AG04449 (cell line): ENCODE measurements at regions not wholly inside any gene's neighbourhood (a gene's known extent, or its start where the extent isn't known, plus 50 kb on each side); places are given as distances from the start of the nearest gene placed in this dataset.
A peak's percentile ranks its signal among the peaks of the same experiment; 100 is the strongest.
"Not testable (repeated sequence)": the region's sequence is repeated elsewhere in the genome, so short reads cannot be mapped to it uniquely, and the experiment has no call there.

Source experiments
- CTCF ChIA-PET: fragments of 350-600 bp; formaldehyde crosslinking; extraction: SDS; loops from one replicate; lab custom pipeline; 2021; ENCODE audit warnings: antibody characterized with exemption; lab: Yijun Ruan, JAX
- POLR2A ChIA-PET: fragments of 400-600, 350-600 bp; formaldehyde crosslinking; extraction: SDS; loops from one replicate; lab custom pipeline; 2020; ENCODE audit warnings: antibody characterized with exemption, inconsistent platforms; lab: Yijun Ruan, JAX
- DNase-seq: peaks from one replicate; pipeline ENCODE4 v3.0.0-alpha.2; 2010; ENCODE audit warnings: low read depth, low spot score
- H3K4me3 ChIP-seq: 2 replicates; pipeline ENCODE4 v1.5.1; 2011; ENCODE audit warnings: low read depth, mild to moderate bottlenecking, control low read depth, low read length
- TF ChIP-seq, protein P1 (sequence below): IDR thresholded peaks from one replicate; pipeline ENCODE4 v1.5.1; 2011; ENCODE audit warnings: mild to moderate bottlenecking, moderate library complexity, low read length, control low read depth, inconsistent platforms; ENCODE audit not compliant: insufficient read depth; ENCODE audit errors: missing control alignments

DNA sequence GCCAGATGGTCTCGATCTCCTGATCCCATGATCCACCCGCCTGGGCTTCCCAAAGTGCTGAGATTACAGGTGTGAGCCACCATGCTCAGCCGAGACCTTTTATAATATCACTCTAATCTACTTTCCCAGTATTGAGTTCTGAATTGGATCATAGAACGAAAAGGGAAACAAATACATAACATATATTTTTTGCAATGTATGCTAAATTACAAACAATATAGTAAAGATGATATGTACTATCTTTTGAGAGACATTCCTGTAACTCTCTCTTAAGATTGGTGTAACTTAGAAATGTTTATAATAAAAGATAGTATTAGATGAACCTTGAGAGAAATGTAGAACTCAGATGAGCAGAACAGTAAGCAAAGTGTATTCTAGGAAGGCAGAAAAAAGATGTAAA, 129.2 kb upstream of the TENT5A start:
- no peak overlapping the region for H3K4me3 ChIP-seq
- CTCF ChIA-PET, result no interaction called here
- POLR2A ChIA-PET, result no interaction called here
- no peak for DNase-seq
- TF ChIP-seq, protein P1, sequence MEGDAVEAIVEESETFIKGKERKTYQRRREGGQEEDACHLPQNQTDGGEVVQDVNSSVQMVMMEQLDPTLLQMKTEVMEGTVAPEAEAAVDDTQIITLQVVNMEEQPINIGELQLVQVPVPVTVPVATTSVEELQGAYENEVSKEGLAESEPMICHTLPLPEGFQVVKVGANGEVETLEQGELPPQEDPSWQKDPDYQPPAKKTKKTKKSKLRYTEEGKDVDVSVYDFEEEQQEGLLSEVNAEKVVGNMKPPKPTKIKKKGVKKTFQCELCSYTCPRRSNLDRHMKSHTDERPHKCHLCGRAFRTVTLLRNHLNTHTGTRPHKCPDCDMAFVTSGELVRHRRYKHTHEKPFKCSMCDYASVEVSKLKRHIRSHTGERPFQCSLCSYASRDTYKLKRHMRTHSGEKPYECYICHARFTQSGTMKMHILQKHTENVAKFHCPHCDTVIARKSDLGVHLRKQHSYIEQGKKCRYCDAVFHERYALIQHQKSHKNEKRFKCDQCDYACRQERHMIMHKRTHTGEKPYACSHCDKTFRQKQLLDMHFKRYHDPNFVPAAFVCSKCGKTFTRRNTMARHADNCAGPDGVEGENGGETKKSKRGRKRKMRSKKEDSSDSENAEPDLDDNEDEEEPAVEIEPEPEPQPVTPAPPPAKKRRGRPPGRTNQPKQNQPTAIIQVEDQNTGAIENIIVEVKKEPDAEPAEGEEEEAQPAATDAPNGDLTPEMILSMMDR, result no peak

DNA sequence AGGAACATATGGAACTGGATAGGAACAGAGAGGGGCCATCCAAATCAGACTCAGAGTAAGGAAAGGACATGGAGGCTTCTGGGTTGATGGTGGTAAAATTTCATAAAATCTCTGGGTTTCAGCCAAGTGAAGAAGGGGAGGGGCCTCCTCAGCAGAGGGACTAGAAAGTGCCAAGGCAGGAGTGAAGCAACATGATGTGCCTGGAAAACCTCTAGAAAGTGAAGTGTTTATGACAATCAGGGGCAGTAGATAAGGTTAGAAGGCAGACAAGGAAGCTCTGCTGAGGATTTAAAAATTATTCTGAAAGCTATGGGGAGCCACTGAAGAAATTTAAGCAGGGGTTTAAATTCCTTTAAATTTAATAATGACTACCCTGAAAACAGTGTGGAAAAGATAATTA, 126.0 kb upstream of the TENT5A start:
- ChIA-PET CTCF (interaction anchor here (1.4 kb wide), 1 partner anchor 13 kb away, joined by 3 read pairs; no protein-coding TSS in a partner anchor), POLR2A (no interaction called here)
- no peak overlapping the region for H3K4me3 ChIP-seq
- TF ChIP-seq, protein P1, result no peak
- no peak for DNase-seq

DNA sequence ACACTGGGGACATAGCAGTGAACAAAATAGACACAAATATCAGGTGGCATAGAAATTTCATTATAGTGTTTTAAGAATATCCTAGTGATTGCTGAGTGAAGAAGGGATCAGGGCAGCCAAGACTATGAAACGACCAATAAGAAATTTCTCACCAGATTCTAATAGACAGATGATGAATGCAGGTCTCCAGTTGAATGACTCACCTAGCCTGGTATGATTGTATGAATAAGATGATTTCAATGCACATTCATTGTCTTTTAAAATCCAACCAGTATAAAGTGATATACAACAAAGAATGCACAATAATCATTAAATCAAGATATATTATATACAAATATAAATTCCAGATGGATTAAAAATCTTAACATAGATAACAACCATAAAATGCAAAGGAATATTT, 124.5 kb upstream of the TENT5A start:
- ChIA-PET CTCF (no interaction called here), POLR2A (no interaction called here)
- TF ChIP-seq, protein P1, result no peak
- H3K4me3 ChIP-seq, result no peak overlapping the region
- no peak for DNase-seq

DNA sequence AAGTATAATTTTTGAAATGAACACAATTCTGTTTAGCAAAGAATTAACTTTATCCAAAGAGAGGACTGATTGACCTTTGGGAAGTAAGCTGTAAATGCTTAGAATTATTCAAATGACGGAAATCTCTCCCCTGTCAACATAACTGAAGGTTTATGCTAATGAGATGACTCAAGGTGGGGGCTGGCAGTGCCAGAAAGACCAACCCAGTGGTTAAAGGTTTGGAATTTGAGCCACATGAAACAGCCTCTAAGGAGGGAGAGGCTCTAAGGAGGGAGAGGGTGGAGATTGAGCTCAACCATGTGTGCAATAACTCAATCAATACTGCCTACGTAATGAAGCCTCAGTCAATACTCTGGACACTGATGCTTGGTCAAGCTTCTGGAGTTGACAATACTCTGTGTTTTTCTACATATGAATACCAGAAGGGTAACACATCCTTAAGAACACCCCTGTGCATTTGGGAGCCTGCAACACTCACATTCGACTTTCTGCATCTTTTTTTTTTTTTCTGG, 123.4 kb upstream of the TENT5A start:
- POLR2A ChIA-PET, result no interaction called here
- H3K4me3 ChIP-seq, result no peak overlapping the region
- CTCF ChIA-PET, result no interaction called here
- TF ChIP-seq, protein P1, result no peak
- no peak for DNase-seq

DNA sequence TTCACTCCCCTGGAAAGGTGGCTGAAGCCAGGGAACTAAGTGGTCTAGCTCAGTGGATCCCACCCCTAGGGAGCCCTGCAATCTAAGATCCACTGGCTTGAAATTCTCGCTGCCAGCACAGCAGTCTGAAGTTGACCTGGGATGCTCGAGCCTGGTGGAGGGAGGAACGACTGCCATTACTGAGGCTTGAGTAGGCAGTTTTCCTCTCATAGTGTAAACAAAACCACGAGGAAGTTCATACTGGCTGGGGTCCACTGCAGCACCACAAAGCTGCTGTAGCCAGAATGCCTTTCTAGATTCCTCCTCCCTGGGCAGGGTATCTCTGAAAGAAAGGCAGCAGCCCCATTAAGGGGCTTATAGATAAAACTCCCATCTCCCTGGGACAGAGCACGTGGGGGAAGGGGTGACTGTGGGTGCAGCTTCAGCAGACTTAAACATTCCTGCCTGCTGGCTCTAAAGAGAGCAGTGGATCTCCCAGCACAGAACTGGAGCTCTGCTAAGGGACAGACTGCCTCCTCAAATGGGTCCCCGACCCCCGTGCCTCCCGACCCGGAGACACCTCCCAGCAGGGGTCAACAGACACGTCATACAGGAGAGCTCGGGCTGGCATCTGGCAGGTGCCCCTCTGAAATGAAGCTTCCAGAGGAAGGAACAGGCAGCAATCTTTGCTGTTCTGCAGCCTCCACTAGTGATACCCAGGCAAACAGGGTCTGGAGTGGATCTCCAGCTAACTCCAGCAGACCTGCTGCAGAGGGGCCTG, 117.4 kb upstream of the TENT5A start:
- H3K4me3 ChIP-seq, POLR2A ChIA-PET: not testable (repeated sequence)
- CTCF ChIA-PET, result interaction anchor here (1.1 kb wide), 1 partner anchor 11 kb away, joined by 3 read pairs; no protein-coding TSS in a partner anchor

DNA sequence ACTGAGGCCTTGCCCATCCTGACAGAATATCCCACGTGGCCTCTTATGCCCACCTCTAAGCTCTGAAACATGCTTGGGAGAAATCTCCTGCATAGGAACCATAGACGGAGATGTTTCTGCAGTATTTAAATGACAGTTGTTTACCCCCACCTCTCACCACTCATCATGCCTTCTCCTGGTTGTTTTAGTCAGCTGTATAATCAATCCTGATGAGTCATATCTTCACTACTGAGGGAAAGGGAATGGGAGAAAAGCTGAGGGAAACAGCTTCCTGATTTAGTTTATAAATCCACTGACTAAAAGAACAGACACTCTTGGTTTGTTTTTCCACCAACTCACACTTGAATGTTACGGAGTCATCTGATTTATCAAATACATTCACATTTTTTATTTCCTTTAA, 113.2 kb upstream of the TENT5A start:
- DNase-seq, result peak; percentile 47
- TF ChIP-seq, protein P1, result no peak
- ChIA-PET POLR2A (no interaction called here), CTCF (interaction anchor here (1.3 to 1.4 kb wide), 4 partner anchors 10 to 312 kb away, joined by 3 to 5 read pairs (median 3); no protein-coding TSS in a partner anchor)
- no peak overlapping the region for H3K4me3 ChIP-seq

More for the DNA sequence above, 117.4 kb upstream of the TENT5A start:
- DNase-seq, result not testable (repeated sequence)
